Breast epithelium (tissue), 3 donors: ENCODE measurements at regions not wholly inside any gene's neighbourhood (a gene's known extent, or its start where the extent isn't known, plus 50 kb on each side); places are given as distances from the start of the nearest gene placed in this dataset.
"Not testable (repeated sequence)": the region's sequence is repeated elsewhere in the genome, so short reads cannot be mapped to it uniquely, and the experiment has no call there.

Source experiments
- CTCF ChIP-seq, 3 donors: fragments of 450-650 bp; IDR thresholded peaks; one replicate each; pipeline ENCODE4 v1.5.1; 2016 to 2017; ENCODE audit warnings: antibody characterized with exemption in 3 of 3, mild to moderate bottlenecking in 3 of 3, moderate library complexity in 3 of 3
- POLR2A ChIP-seq: fragments of 450-650 bp; IDR thresholded peaks from one replicate; pipeline ENCODE4 v1.6.1; 2016; ENCODE audit warnings: antibody characterized with exemption, mild to moderate bottlenecking, moderate library complexity

GRCh38 chr17:13415200-13415599 lies 186.5 kb downstream of the HS3ST3A1 start:
- TF ChIP-seq CTCF (IDR thresholded peaks at IDR 0.05); POLR2A: not testable (repeated sequence)
